MCF 10A (cell line): ENCODE measurements at regions not wholly inside any gene's neighbourhood (a gene's known extent, or its start where the extent isn't known, plus 50 kb on each side); places are given as distances from the start of the nearest gene placed in this dataset.

Source experiments
- BruUV-seq: library from RNA; stranded (reverse); fragments of 400-500 nt; replicated peaks from 2 replicates; lab custom pipeline; 2021; lab: Mats Ljungman, UMichigan
- CTCF ChIA-PET: fragments of 300-600 bp; sonication (Branson Sonifier 250); formaldehyde crosslinking; extraction: SDS; loops from one replicate; lab custom pipeline; 2021; ENCODE audit warnings: antibody characterized with exemption, inconsistent platforms; lab: Yijun Ruan, JAX
- POLR2A ChIA-PET: fragments of 300-600, 350-650 bp; sonication (Branson Sonifier 250); formaldehyde crosslinking; extraction: SDS; loops from one replicate; lab custom pipeline; 2020; ENCODE audit warnings: antibody characterized with exemption, inconsistent platforms; lab: Yijun Ruan, JAX
- DNase-seq: peaks from one replicate; pipeline ENCODE4 v3.0.0-alpha.2; 2018; ENCODE audit not compliant: unreplicated experiment
- H3K27ac Mint-ChIP-seq: one replicate; pipeline ENCODE4 v1.8.0; 2022; ENCODE audit warnings: mild to moderate bottlenecking, low read depth, mixed read lengths; ENCODE audit not compliant: unreplicated experiment
- H3K27me3 Mint-ChIP-seq: one replicate; pipeline ENCODE4 v1.8.0; 2022; ENCODE audit warnings: mixed read lengths; ENCODE audit not compliant: insufficient read depth, unreplicated experiment
- H3K36me3 Mint-ChIP-seq: one replicate; pipeline ENCODE4 v1.8.0; 2022; ENCODE audit warnings: mild to moderate bottlenecking, moderate library complexity, mixed read lengths; ENCODE audit not compliant: insufficient read depth, unreplicated experiment
- H3K4me1 Mint-ChIP-seq: one replicate; pipeline ENCODE4 v1.8.0; 2022; ENCODE audit warnings: mixed read lengths; ENCODE audit not compliant: insufficient read depth, unreplicated experiment
- H3K4me3 Mint-ChIP-seq: one replicate; pipeline ENCODE4 v1.8.0; 2022; ENCODE audit warnings: mild to moderate bottlenecking, moderate library complexity, mixed read lengths; ENCODE audit not compliant: unreplicated experiment
- H3K9me3 Mint-ChIP-seq: one replicate; pipeline ENCODE4 v1.8.0; 2022; ENCODE audit warnings: mixed read lengths; ENCODE audit not compliant: unreplicated experiment
- intact Hi-C: fragments of 100-400 bp; cut with micrococcal nuclease; formaldehyde crosslinking; loops from 2 replicates; pipeline ENCODE4 v1.14.1; 2022
- TF ChIP-seq, protein P1 (sequence below): fragments of 200-600 bp; IDR thresholded peaks from one replicate; pipeline ENCODE4 v1.8.0; 2022; ENCODE audit warnings: antibody characterized with exemption, mild to moderate bottlenecking; ENCODE audit not compliant: unreplicated experiment

DNA sequence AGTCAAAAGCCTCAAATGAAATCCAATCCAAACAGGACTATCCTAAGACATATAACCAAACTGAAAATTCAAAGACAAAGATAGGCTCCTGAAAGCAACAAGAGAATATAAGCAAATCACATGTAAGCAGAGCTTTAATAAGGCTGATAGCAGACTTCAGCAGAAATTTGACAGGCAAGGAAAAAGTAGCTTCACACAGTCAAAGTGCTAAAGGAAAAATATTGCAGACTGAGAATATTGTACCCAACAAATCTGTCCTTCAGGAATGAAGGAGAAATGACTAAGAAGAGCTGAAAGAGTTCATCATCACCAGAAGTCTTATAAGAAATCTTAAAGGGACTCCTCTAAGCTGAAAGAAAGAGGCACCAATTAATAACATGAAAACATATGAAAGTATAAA, 150.0 kb downstream of the EVA1A start:
- no peak for DNase-seq
- no peaks in the 10 kb centered on the region for H3K4me1 Mint-ChIP-seq
- no peaks in the 10 kb centered on the region for H3K9me3 Mint-ChIP-seq
- intact Hi-C loops: no loop called here
- ChIA-PET CTCF (interaction anchor here (0.7 to 0.8 kb wide), 2 partner anchors 19 to 720 kb away, joined by 3 to 5 read pairs; no protein-coding TSS in a partner anchor), POLR2A (interaction anchor here (0.7 kb wide), 1 partner anchor 98 kb away, joined by 3 read pairs; no protein-coding TSS in a partner anchor)
- H3K4me3 Mint-ChIP-seq: no peak overlapping the region
- H3K27ac Mint-ChIP-seq: no peak overlapping the region
- H3K27me3 Mint-ChIP-seq: peaks cover 98% of the 10 kb centered on the region
- TF ChIP-seq, protein P1, sequence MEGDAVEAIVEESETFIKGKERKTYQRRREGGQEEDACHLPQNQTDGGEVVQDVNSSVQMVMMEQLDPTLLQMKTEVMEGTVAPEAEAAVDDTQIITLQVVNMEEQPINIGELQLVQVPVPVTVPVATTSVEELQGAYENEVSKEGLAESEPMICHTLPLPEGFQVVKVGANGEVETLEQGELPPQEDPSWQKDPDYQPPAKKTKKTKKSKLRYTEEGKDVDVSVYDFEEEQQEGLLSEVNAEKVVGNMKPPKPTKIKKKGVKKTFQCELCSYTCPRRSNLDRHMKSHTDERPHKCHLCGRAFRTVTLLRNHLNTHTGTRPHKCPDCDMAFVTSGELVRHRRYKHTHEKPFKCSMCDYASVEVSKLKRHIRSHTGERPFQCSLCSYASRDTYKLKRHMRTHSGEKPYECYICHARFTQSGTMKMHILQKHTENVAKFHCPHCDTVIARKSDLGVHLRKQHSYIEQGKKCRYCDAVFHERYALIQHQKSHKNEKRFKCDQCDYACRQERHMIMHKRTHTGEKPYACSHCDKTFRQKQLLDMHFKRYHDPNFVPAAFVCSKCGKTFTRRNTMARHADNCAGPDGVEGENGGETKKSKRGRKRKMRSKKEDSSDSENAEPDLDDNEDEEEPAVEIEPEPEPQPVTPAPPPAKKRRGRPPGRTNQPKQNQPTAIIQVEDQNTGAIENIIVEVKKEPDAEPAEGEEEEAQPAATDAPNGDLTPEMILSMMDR: no peak
- peaks cover 7% of the 10 kb centered on the region for H3K36me3 Mint-ChIP-seq
- no TSS peak for BruUV-seq

DNA sequence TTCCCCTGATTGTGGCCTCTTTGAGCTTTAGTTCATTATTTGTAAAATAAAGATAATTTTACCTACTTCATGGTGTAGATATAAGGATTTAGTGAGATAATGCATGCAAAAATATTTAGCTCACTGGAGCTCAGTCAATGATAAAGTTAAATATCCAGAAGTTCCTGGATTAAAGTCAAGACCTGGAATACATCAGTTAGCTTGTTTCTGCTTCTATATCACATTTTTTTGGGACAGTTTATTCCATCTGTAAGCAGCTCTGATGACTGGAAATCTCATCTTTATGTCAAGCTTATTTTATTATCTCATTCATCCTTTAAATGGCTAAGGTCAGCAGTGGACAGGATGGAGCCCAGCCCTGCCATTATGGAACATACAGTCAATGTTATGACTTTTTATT, 152.0 kb downstream of the EVA1A start:
- no peaks in the 10 kb centered on the region for H3K4me1 Mint-ChIP-seq
- intact Hi-C loops: loop anchor here (10.0 kb wide), 2 partner anchors 114 to 494 kb away; no protein-coding TSS in a partner anchor
- ChIA-PET POLR2A (interaction anchor here (0.6 kb wide), 1 partner anchor 631 kb away, joined by 3 read pairs; no protein-coding TSS in a partner anchor), CTCF (interaction anchor here (0.7 to 6.2 kb wide), 6 partner anchors 200 to 718 kb away, joined by 3 to 66 read pairs (median 3); no protein-coding TSS in a partner anchor)
- H3K9me3 Mint-ChIP-seq: no peaks in the 10 kb centered on the region
- H3K27me3 Mint-ChIP-seq: peaks cover 99% of the 10 kb centered on the region
- TF ChIP-seq, protein P1: no peak
- H3K27ac Mint-ChIP-seq: no peak overlapping the region
- no peak overlapping the region for H3K4me3 Mint-ChIP-seq
- DNase-seq: no peak
- peaks cover 7% of the 10 kb centered on the region for H3K36me3 Mint-ChIP-seq
- BruUV-seq: no TSS peak

DNA sequence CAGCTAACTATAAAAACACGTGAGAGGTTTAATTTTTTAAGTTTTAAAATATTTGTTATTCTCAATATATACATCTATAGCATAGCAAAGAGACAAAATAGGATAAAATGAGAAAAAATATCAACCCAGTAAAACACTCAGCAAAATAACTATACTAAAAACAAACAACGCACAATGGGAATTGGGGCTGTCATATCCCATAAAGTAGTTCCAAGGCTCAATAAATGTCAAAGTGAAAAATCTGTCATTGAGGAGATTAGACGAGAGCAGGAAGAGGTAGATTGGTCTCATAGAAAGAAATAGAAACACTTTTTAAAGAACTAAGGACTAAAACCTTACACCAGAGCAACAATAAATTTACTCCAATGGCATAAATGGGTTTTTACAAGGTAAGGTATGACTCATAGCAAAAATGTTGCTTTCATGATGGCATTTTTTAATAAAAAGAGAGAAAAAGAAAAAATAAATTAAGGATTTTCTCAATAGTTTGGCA, 153.7 kb downstream of the EVA1A start:
- Mint-ChIP-seq H3K36me3 (peaks cover 7% of the 10 kb centered on the region), H3K27ac (no peak overlapping the region), H3K4me1 (no peaks in the 10 kb centered on the region), H3K4me3 (no peak overlapping the region), H3K27me3 (peaks cover 99% of the 10 kb centered on the region), H3K9me3 (no peaks in the 10 kb centered on the region)
- TF ChIP-seq, protein P1: no peak
- DNase-seq: no peak
- intact Hi-C loops: loop anchor here (10.0 kb wide), 2 partner anchors 112 to 492 kb away; no protein-coding TSS in a partner anchor
- no TSS peak for BruUV-seq
- CTCF ChIA-PET: interaction anchor here (1.2 to 6.2 kb wide), 2 partner anchors 202 to 341 kb away, joined by 3 to 66 read pairs; no protein-coding TSS in a partner anchor
- POLR2A ChIA-PET: no interaction called here

DNA sequence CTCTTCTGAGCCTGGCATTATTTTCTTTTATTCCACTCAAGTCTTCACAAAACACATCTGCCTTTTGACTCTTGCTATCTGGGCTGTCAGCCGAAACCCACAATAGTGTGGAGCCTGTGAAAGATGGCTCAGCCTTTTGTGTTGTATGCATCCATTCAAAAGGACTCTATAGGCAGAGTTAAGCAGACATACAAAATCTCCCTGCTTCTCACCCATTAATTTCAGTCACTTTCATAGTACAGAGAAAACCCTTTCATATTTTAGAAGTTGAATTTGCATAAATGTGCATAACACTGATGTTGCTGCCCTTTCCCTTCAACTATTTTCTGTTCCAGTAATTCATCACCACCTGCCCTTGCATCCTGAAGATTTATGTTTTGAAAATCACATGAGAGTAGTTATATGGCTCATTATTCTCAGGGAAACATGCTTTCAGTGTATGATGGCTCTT, 154.6 kb downstream of the EVA1A start:
- H3K27me3 Mint-ChIP-seq: peaks cover 99% of the 10 kb centered on the region
- CTCF ChIA-PET: interaction anchor here (0.5 to 6.2 kb wide), 9 partner anchors 20 to 831 kb away, joined by 3 to 66 read pairs (median 5); no protein-coding TSS in a partner anchor

More for the DNA sequence above, 154.6 kb downstream of the EVA1A start:
- H3K4me1 Mint-ChIP-seq: no peaks in the 10 kb centered on the region
- H3K27ac Mint-ChIP-seq: no peak overlapping the region
- peaks cover 7% of the 10 kb centered on the region for H3K36me3 Mint-ChIP-seq
- POLR2A ChIA-PET: interaction anchor here (1.1 kb wide), 1 partner anchor 11 kb away, joined by 4 read pairs; no protein-coding TSS in a partner anchor
- no peak for DNase-seq
- TF ChIP-seq, protein P1: no peak
- intact Hi-C loops: loop anchor here (10.0 kb wide), 2 partner anchors 111 to 491 kb away; no protein-coding TSS in a partner anchor
- BruUV-seq: no TSS peak
- H3K9me3 Mint-ChIP-seq: no peaks in the 10 kb centered on the region
- no peak overlapping the region for H3K4me3 Mint-ChIP-seq
